Thoracic aorta (tissue), 2 donors: ENCODE measurements at regions not wholly inside any gene's neighbourhood (a gene's known extent, or its start where the extent isn't known, plus 50 kb on each side); places are given as distances from the start of the nearest gene placed in this dataset.

Source experiments
- ATAC-seq: fragments of 150-250 bp; one replicate; pipeline ENCODE4 v1.8.0; 2017; ENCODE audit warnings: low read depth; ENCODE audit not compliant: insufficient number of reproducible peaks, low FRiP score
- DNase-seq: peaks from one replicate; pipeline ENCODE4 v3.0.0-alpha.2; 2020; ENCODE audit warnings: low spot score
- H3K27ac ChIP-seq, 2 donors: fragments of 200-600 bp; sonication (generic); 1 replicate in 1 of 2; 2 replicates in 1 of 2; pipeline ENCODE4 v1.5.1; 2016; ENCODE audit warnings: mild to moderate bottlenecking in 2 of 2, moderate library complexity in 2 of 2
- H3K27me3 ChIP-seq: fragments of 200-600 bp; sonication (generic); replicated peaks from 2 replicates; pipeline ENCODE4 v1.6.0; 2016; ENCODE audit warnings: mild to moderate bottlenecking; ENCODE audit not compliant: insufficient read depth
- H3K36me3 ChIP-seq: fragments of 200-600 bp; sonication (generic); one replicate; pipeline ENCODE4 v1.5.1; 2016
- H3K4me1 ChIP-seq, 2 donors: fragments of 200-600 bp; sonication (generic); 1 replicate in 1 of 2; 2 replicates in 1 of 2; pipeline versions ENCODE4 v1.5.1 to v1.6.0; 2016; ENCODE audit warnings: low read depth in 2 of 2, mild to moderate bottlenecking in 1 of 2; ENCODE audit not compliant: control insufficient read depth in 1 of 2
- H3K4me3 ChIP-seq: fragments of 200-600 bp; sonication (generic); 2 replicates; pipeline ENCODE4 v1.5.1; 2016; ENCODE audit warnings: mild to moderate bottlenecking
- H3K9me3 ChIP-seq: fragments of 200-600 bp; sonication (generic); 2 replicates; pipeline ENCODE4 v1.5.1; 2016
- CTCF ChIP-seq: fragments of 200-600 bp; sonication (generic); IDR thresholded peaks from one replicate; pipeline ENCODE4 v1.5.1; 2019; ENCODE audit warnings: antibody characterized with exemption

- H3K9me3 ChIP-seq: no peaks in the 10 kb centered on the region
- no peaks in the 10 kb centered on the region for H3K4me1 ChIP-seq
- no peak overlapping the region for H3K27ac ChIP-seq
- H3K4me3 ChIP-seq: no peak overlapping the region
- TF ChIP-seq CTCF: no peak
- H3K36me3 ChIP-seq: no peaks in the 10 kb centered on the region
- no peak for ATAC-seq
- H3K27me3 ChIP-seq: no peaks in the 10 kb centered on the region
- DNase-seq: no peak
These were observed 225.4 kb upstream of the ZWINT start for GRCh38 chr10:56586461-56586891.

- Histone ChIP-seq H3K36me3 (no peaks in the 10 kb centered on the region), H3K27ac (no peak overlapping the region), H3K4me3 (no peak overlapping the region), H3K4me1 (no peaks in the 10 kb centered on the region), H3K9me3 (no peaks in the 10 kb centered on the region), H3K27me3 (no peaks in the 10 kb centered on the region)
- DNase-seq: no peak
- TF ChIP-seq CTCF: no peak
- ATAC-seq: no peak
These were observed 224.6 kb upstream of the ZWINT start for GRCh38 chr10:56585447-56586171.

- ATAC-seq: no peak
- Histone ChIP-seq H3K36me3 (no peaks in the 10 kb centered on the region), H3K4me3 (no peak overlapping the region), H3K4me1 (no peaks in the 10 kb centered on the region), H3K27ac (no peak overlapping the region), H3K9me3 (no peaks in the 10 kb centered on the region), H3K27me3 (no peaks in the 10 kb centered on the region)
- no peak for DNase-seq
- TF ChIP-seq CTCF: no peak
These were observed 222.3 kb upstream of the ZWINT start for GRCh38 chr10:56583316-56583715.

DNA sequence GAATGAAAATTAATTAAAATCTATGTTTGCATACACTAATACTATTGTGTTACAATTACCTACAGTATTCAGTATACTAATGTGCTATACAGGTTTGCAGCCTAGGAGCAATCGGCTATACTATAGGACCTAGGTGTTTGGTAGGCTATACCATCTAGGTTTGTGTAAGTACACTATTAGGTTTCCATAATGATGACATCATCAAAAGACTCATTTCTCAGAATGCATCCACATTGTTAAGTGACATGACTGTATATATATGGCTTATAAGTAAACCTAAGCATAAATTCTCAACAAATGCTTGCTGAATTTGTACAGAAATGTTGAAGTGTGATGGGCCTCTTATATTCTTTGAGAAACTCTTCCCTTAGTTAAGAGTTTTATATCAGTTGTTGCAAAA lies 206.5 kb upstream of the ZWINT start:
- no peak for ATAC-seq

GRCh38 chr10:56561336-56561735 lies 200.3 kb upstream of the ZWINT start:
- ATAC-seq (no peak), DNase-seq (no peak)
- no peak for TF ChIP-seq CTCF
- Histone ChIP-seq H3K9me3 (no peaks in the 10 kb centered on the region), H3K27ac (no peak overlapping the region), H3K4me3 (no peak overlapping the region), H3K27me3 (no peaks in the 10 kb centered on the region), H3K36me3 (no peaks in the 10 kb centered on the region), H3K4me1 (no peaks in the 10 kb centered on the region)

More for the DNA sequence above, 206.5 kb upstream of the ZWINT start:
- H3K9me3 ChIP-seq: no peaks in the 10 kb centered on the region
- DNase-seq: no peak
- no peak overlapping the region for H3K27ac ChIP-seq
- H3K36me3 ChIP-seq: no peaks in the 10 kb centered on the region
- H3K4me3 ChIP-seq: no peak overlapping the region
- no peaks in the 10 kb centered on the region for H3K4me1 ChIP-seq
- TF ChIP-seq CTCF: no peak
- no peaks in the 10 kb centered on the region for H3K27me3 ChIP-seq
